ENCODE measurements at regions not wholly inside any gene's neighbourhood (a gene's known extent, or its start where the extent isn't known, plus 50 kb on each side); places are given as distances from the start of the nearest gene placed in this dataset.

GRCh38 chr7:35351466-35351865 is 97.6 kb upstream of the TBX20 start:
- Histone ChIP-seq H3K9me1 (replicated peaks; ENCODE audit: control insufficient read depth, extremely low read depth, insufficient read depth, low read length) (no peaks in the 10 kb centered on the region), H2AFZ (ENCODE audit: low read depth, low read length) (no peak overlapping the region), H3K79me2 (ENCODE audit: control insufficient read depth, insufficient read depth, low read length) (no peaks in the 10 kb centered on the region), H3K4me1 (ENCODE audit: control insufficient read depth, extremely low read depth, insufficient read depth, low read length) (no peaks in the 10 kb centered on the region), H3K4me2 (ENCODE audit: insufficient read depth, low read length) (no peak overlapping the region), H3K4me3 (replicated peaks in 1 of 3; ENCODE audit: insufficient read depth in 1 of 3, low read depth in 1 of 3, low read length in 3 of 3) (no peak overlapping the region), H3K9ac (replicated peaks; ENCODE audit: extremely low read depth, insufficient read depth, low read length) (no peak overlapping the region), H3K27me3 (ENCODE audit: control insufficient read depth in 2 of 2, insufficient read depth in 2 of 2, low read length in 2 of 2) (no peaks in the 10 kb centered on the region), H3K36me3 (ENCODE audit: control insufficient read depth in 2 of 2, extremely low read depth in 1 of 2, insufficient read depth in 2 of 2, low read length in 2 of 2) (no peaks in the 10 kb centered on the region), H4K20me1 (replicated peaks; ENCODE audit: control insufficient read depth, extremely low read depth, insufficient read depth, low read length) (no peaks in the 10 kb centered on the region), H3K9me3 (replicated peaks; ENCODE audit: control insufficient read depth, insufficient read depth, low read length) (no peaks in the 10 kb centered on the region), H3K27ac (ENCODE audit: insufficient read depth, low read depth, low read length) (no peak overlapping the region)
- intact Hi-C loops (cut with micrococcal nuclease) (no loop called here), dilution Hi-C loops (cut with MboI; ENCODE audit: extremely low pct_ligation_motif_present, low sequenced_read_pairs) (no loop called here)
- no TSS peak for BruUV-seq (replicated peaks)
- no peak for TF ChIP-seq FOS (IDR thresholded peaks at IDR 0.05; ENCODE audit: borderline replicate concordance, insufficient read depth, low read length)
- no peak for TF ChIP-seq POLR2AphosphoS5 (IDR thresholded peaks at IDR 0.05; ENCODE audit: insufficient read depth, low read depth, low read length)
- TF ChIP-seq JUN (IDR thresholded peaks at IDR 0.05; ENCODE audit: borderline replicate concordance, insufficient read depth, insufficient read length, low read depth): no peak
- TF ChIP-seq, protein P1, sequence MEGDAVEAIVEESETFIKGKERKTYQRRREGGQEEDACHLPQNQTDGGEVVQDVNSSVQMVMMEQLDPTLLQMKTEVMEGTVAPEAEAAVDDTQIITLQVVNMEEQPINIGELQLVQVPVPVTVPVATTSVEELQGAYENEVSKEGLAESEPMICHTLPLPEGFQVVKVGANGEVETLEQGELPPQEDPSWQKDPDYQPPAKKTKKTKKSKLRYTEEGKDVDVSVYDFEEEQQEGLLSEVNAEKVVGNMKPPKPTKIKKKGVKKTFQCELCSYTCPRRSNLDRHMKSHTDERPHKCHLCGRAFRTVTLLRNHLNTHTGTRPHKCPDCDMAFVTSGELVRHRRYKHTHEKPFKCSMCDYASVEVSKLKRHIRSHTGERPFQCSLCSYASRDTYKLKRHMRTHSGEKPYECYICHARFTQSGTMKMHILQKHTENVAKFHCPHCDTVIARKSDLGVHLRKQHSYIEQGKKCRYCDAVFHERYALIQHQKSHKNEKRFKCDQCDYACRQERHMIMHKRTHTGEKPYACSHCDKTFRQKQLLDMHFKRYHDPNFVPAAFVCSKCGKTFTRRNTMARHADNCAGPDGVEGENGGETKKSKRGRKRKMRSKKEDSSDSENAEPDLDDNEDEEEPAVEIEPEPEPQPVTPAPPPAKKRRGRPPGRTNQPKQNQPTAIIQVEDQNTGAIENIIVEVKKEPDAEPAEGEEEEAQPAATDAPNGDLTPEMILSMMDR (IDR thresholded peaks at IDR 0.05; ENCODE audit: extremely low read depth in 1 of 2, insufficient read depth in 1 of 2, low read depth in 1 of 2, low read length in 2 of 2): no peak
- no peak for TF ChIP-seq EZH2 (IDR thresholded peaks at IDR 0.05; ENCODE audit: borderline replicate concordance, low read depth, low read length, severe bottlenecking)
- no peak for TF ChIP-seq MYC (IDR thresholded peaks at IDR 0.05; ENCODE audit: low read depth, low read length)
- no peak for TF ChIP-seq POLR2A (IDR thresholded peaks at IDR 0.05; ENCODE audit: low read depth, low read length)
- no peak for TF ChIP-seq GATA2 (IDR thresholded peaks at IDR 0.05; ENCODE audit: insufficient read depth, insufficient read length, low read depth, low read length)
- no peak for TF ChIP-seq MAX (IDR thresholded peaks at IDR 0.05; ENCODE audit: insufficient read depth, insufficient read length)
- ChIA-PET CTCF (no interaction called here), POLR2A (no interaction called here)
- DNase-seq (ENCODE audit: low read depth, low spot score) (no peak), FAIRE-seq (no peak)
